Colonic mucosa (tissue), 4 donors: ENCODE measurements at regions not wholly inside any gene's neighbourhood (a gene's known extent, or its start where the extent isn't known, plus 50 kb on each side); places are given as distances from the start of the nearest gene placed in this dataset.

Experiments
- DNase-seq: peaks from one replicate; pipeline ENCODE4 v3.0.0-alpha.2; 2020
- H3K27ac ChIP-seq: fragments of 200-600 bp; one replicate; pipeline ENCODE4 v1.8.0; 2021
- H3K27me3 ChIP-seq: fragments of 200-600 bp; one replicate; pipeline ENCODE4 v1.8.0; 2021
- H3K36me3 ChIP-seq: fragments of 200-600 bp; one replicate; pipeline ENCODE4 v1.8.0; 2021
- H3K4me1 ChIP-seq: fragments of 200-600 bp; one replicate; pipeline ENCODE4 v1.8.0; 2021; ENCODE audit warnings: mild to moderate bottlenecking
- H3K4me3 ChIP-seq: fragments of 200-600 bp; one replicate; pipeline ENCODE4 v1.8.0; 2021
- H3K9ac ChIP-seq, 2 donors: one replicate each; pipeline ENCODE4 v1.7.0; 2013; ENCODE audit warnings: control low read depth in 2 of 2, low read depth in 2 of 2, low read length in 2 of 2
- H3K9me3 ChIP-seq: fragments of 200-600 bp; one replicate; pipeline ENCODE4 v1.8.0; 2021
- CTCF ChIP-seq: fragments of 200-600 bp; IDR thresholded peaks from one replicate; pipeline ENCODE4 v1.8.0; 2022; ENCODE audit warnings: antibody characterized with exemption, mild to moderate bottlenecking
- intact Hi-C: fragments of 100-400 bp; cut with DNase I; formaldehyde crosslinking; loops from one replicate; pipeline ENCODE4 v1.14.1; 2022
- donor health status: healthy.
- donor health status: DM: no; HTN: no; CAD: no.
- donor health status: DM: no; HTN: no; CAD: no.

GRCh38 chr3:6351752-6352151, 509.2 kb upstream of the GRM7 start:
- Histone ChIP-seq H3K9ac (no peak overlapping the region), H3K4me1 (no peaks in the 10 kb centered on the region), H3K4me3 (no peak overlapping the region), H3K36me3 (no peaks in the 10 kb centered on the region), H3K27ac (no peak overlapping the region), H3K9me3 (no peaks in the 10 kb centered on the region), H3K27me3 (no peaks in the 10 kb centered on the region)
- TF ChIP-seq CTCF: no peak
- DNase-seq: no peak
- intact Hi-C loops: no loop called here

- no peak overlapping the region for H3K4me3 ChIP-seq
- H3K27me3 ChIP-seq: no peaks in the 10 kb centered on the region
- H3K9ac ChIP-seq: no peak overlapping the region
- intact Hi-C loops: no loop called here
- no peaks in the 10 kb centered on the region for H3K9me3 ChIP-seq
- no peak for DNase-seq
- H3K36me3 ChIP-seq: no peaks in the 10 kb centered on the region
- H3K27ac ChIP-seq: no peak overlapping the region
- no peaks in the 10 kb centered on the region for H3K4me1 ChIP-seq
- TF ChIP-seq CTCF: no peak
Observed at GRCh38 chr3:6354653-6355052, 506.3 kb upstream of the GRM7 start.

GRCh38 chr3:6362406-6362805, 498.5 kb upstream of the GRM7 start:
- no peak overlapping the region for H3K4me3 ChIP-seq
- no peak for DNase-seq
- intact Hi-C loops: no loop called here
- no peaks in the 10 kb centered on the region for H3K9me3 ChIP-seq
- no peaks in the 10 kb centered on the region for H3K27me3 ChIP-seq
- no peak overlapping the region for H3K27ac ChIP-seq
- H3K9ac ChIP-seq: no peak overlapping the region
- no peak for TF ChIP-seq CTCF
- H3K36me3 ChIP-seq: no peaks in the 10 kb centered on the region
- no peaks in the 10 kb centered on the region for H3K4me1 ChIP-seq

- H3K4me3 ChIP-seq: no peak overlapping the region
- H3K4me1 ChIP-seq: no peaks in the 10 kb centered on the region
- no peaks in the 10 kb centered on the region for H3K36me3 ChIP-seq
- no peak overlapping the region for H3K9ac ChIP-seq
- intact Hi-C loops: no loop called here
- no peaks in the 10 kb centered on the region for H3K27me3 ChIP-seq
- TF ChIP-seq CTCF: no peak
- H3K9me3 ChIP-seq: no peaks in the 10 kb centered on the region
- no peak for DNase-seq
- no peak overlapping the region for H3K27ac ChIP-seq
Observed at GRCh38 chr3:6367171-6367570, 493.7 kb upstream of the GRM7 start.

- H3K27ac ChIP-seq: no peak overlapping the region
- H3K4me3 ChIP-seq: no peak overlapping the region
- no peaks in the 10 kb centered on the region for H3K36me3 ChIP-seq
- DNase-seq: no peak
- TF ChIP-seq CTCF: no peak
- H3K9me3 ChIP-seq: no peaks in the 10 kb centered on the region
- H3K27me3 ChIP-seq: no peaks in the 10 kb centered on the region
- intact Hi-C loops: no loop called here
- no peak overlapping the region for H3K9ac ChIP-seq
- H3K4me1 ChIP-seq: no peaks in the 10 kb centered on the region
Observed at GRCh38 chr3:6392123-6392522, 468.8 kb upstream of the GRM7 start.

- no peak for DNase-seq
- H3K27ac ChIP-seq: no peak overlapping the region
- intact Hi-C loops: no loop called here
- no peaks in the 10 kb centered on the region for H3K9me3 ChIP-seq
- H3K36me3 ChIP-seq: no peaks in the 10 kb centered on the region
- TF ChIP-seq CTCF: no peak
- no peak overlapping the region for H3K9ac ChIP-seq
- no peaks in the 10 kb centered on the region for H3K27me3 ChIP-seq
- no peaks in the 10 kb centered on the region for H3K4me1 ChIP-seq
- H3K4me3 ChIP-seq: no peak overlapping the region
Observed at GRCh38 chr3:6394944-6395343, 466.0 kb upstream of the GRM7 start.
